Keratinocyte (primary cell): ENCODE measurements at regions not wholly inside any gene's neighbourhood (a gene's known extent, or its start where the extent isn't known, plus 50 kb on each side); places are given as distances from the start of the nearest gene placed in this dataset.

Experiments
- DNase-seq: peaks from one replicate; pipeline ENCODE4 v3.0.0-alpha.2; 2011; ENCODE audit warnings: low read depth, missing footprints, low spot score
- FAIRE-seq: peaks from 2 replicates; lab custom pipeline; 2011; peaks lifted over from hg19 to GRCh38; lab: Jason Lieb, UNC
- H2AFZ ChIP-seq: 2 replicates; pipeline ENCODE4 v1.6.0; 2012; ENCODE audit warnings: low read length, control low read depth, inconsistent platforms; ENCODE audit not compliant: control insufficient read depth
- H3K27ac ChIP-seq: 2 replicates; pipeline ENCODE4 v1.5.1; 2011; ENCODE audit warnings: low read length; ENCODE audit not compliant: control insufficient read depth, insufficient read depth
- H3K27me3 ChIP-seq: 3 replicates; pipeline ENCODE4 v1.6.0; 2011; ENCODE audit warnings: low read length; ENCODE audit not compliant: control insufficient read depth, insufficient read depth; ENCODE audit errors: extremely low read depth
- H3K36me3 ChIP-seq, 2 experiments: 2 replicates in 1 of 2; 3 replicates in 1 of 2; pipeline ENCODE4 v1.5.1; 2011; ENCODE audit warnings: low read length in 2 of 2, mild to moderate bottlenecking in 1 of 2; ENCODE audit not compliant: control insufficient read depth in 2 of 2, insufficient read depth in 2 of 2; ENCODE audit errors: extremely low read depth in 1 of 2
- H3K4me1 ChIP-seq: 3 replicates; pipeline ENCODE4 v1.5.1; 2011; ENCODE audit warnings: low read length; ENCODE audit not compliant: control insufficient read depth, insufficient read depth; ENCODE audit errors: extremely low read depth
- H3K4me2 ChIP-seq: 3 replicates; pipeline ENCODE4 v1.6.0; 2011; ENCODE audit warnings: low read depth, low read length; ENCODE audit not compliant: control insufficient read depth, insufficient read depth; ENCODE audit errors: extremely low read depth
- H3K4me3 ChIP-seq, 3 experiments: fragments of 200-600 bp in 1 of 3; sonication (generic) in 1 of 3; 2 replicates in 2 of 3; 3 replicates in 1 of 3; pipeline ENCODE4 v1.5.1; 2011 to 2016; ENCODE audit warnings: low read length in 3 of 3, mild to moderate bottlenecking in 3 of 3, control low read depth in 2 of 3, inconsistent platforms in 1 of 3, low read depth in 1 of 3, mixed read lengths in 1 of 3, mixed run types in 1 of 3, moderate library complexity in 1 of 3; ENCODE audit not compliant: control insufficient read depth in 2 of 3, insufficient read depth in 2 of 3; ENCODE audit errors: extremely low read depth in 1 of 3
- H3K79me2 ChIP-seq: 2 replicates; pipeline ENCODE4 v1.6.0; 2012; ENCODE audit warnings: low read length; ENCODE audit not compliant: control insufficient read depth, insufficient read depth
- H3K9ac ChIP-seq: 3 replicates; pipeline ENCODE4 v1.6.0; 2011; ENCODE audit warnings: low read length; ENCODE audit not compliant: control insufficient read depth, insufficient read depth; ENCODE audit errors: extremely low read depth
- H3K9me1 ChIP-seq: 3 replicates; pipeline ENCODE4 v1.6.0; 2011; ENCODE audit warnings: low read length; ENCODE audit not compliant: control insufficient read depth, insufficient read depth; ENCODE audit errors: extremely low read depth
- H3K9me3 ChIP-seq: 2 replicates; pipeline ENCODE4 v1.5.1; 2012; ENCODE audit warnings: low read depth, low read length; ENCODE audit not compliant: control insufficient read depth
- H4K20me1 ChIP-seq: 3 replicates; pipeline ENCODE4 v1.6.0; 2011; ENCODE audit warnings: low read length; ENCODE audit not compliant: control insufficient read depth, insufficient read depth; ENCODE audit errors: extremely low read depth
- CTCF ChIP-seq, 3 experiments: IDR thresholded peaks in 1 of 3; conservative IDR thresholded peaks in 1 of 3; optimal IDR thresholded peaks in 1 of 3; 2 replicates in 2 of 3; 3 replicates in 1 of 3; pipeline versions ENCODE3 to v1.5.1; 2011; ENCODE audit warnings: low read length in 3 of 3, mild to moderate bottlenecking in 3 of 3, moderate library complexity in 2 of 3, control low read depth in 1 of 3, inconsistent platforms in 1 of 3; ENCODE audit not compliant: insufficient read depth in 2 of 3; ENCODE audit errors: extremely low read depth in 1 of 3
- EZH2 ChIP-seq: IDR thresholded peaks from one replicate; pipeline ENCODE4 v1.6.1; 2012; ENCODE audit warnings: inconsistent platforms, mild to moderate bottlenecking, low read length, moderate library complexity
- dilution Hi-C: fragments of 300-500 bp; cut with MboI; formaldehyde crosslinking; loops from one replicate; pipeline ENCODE4 v1.7.0; 2020; ENCODE audit warnings: low sequenced_read_pairs; ENCODE audit not compliant: extremely low pct_ligation_motif_present

DNA sequence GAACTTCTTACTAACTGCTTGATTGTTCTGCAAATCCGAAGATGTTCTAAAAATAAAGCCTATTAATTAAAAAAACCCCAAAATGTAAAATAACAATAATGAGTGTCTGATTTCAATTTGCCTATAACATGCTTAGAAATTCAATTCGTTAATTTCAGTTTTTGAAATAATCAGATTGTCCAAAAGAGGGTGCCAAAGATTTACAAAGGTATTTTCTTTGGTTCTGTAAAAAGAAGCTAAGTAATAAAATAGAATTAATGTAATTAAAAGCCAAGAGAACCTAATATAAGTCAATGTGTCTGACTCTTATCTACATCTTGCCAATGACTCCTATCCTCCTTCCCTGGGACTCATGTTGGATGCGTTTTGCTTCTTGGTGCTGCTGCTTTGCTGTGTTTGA, 75.0 kb upstream of the CPHXL start:
- Histone ChIP-seq H2AFZ (no peak overlapping the region), H4K20me1 (no peaks in the 10 kb centered on the region), H3K4me3 (no peak overlapping the region), H3K27ac (no peak overlapping the region), H3K27me3 (no peaks in the 10 kb centered on the region), H3K36me3 (no peaks in the 10 kb centered on the region), H3K79me2 (no peaks in the 10 kb centered on the region), H3K9ac (no peak overlapping the region), H3K9me3 (no peaks in the 10 kb centered on the region), H3K9me1 (no peaks in the 10 kb centered on the region), H3K4me2 (no peak overlapping the region), H3K4me1 (no peaks in the 10 kb centered on the region)
- FAIRE-seq = no peak
- TF ChIP-seq CTCF (optimal IDR thresholded peaks at IDR 0.05 in 1 of 3, IDR thresholded peaks at IDR 0.05 in 1 of 3, conservative IDR thresholded peaks at IDR 0.05 in 1 of 3; ENCODE audit: extremely low read depth in 1 of 3, insufficient read depth in 2 of 3, low read length in 3 of 3) (no peak), EZH2 (no peak)
- DNase-seq = no peak
- dilution Hi-C loops = loop anchor here (25.0 kb wide), 1 partner anchor 136 kb away; no protein-coding TSS in a partner anchor

DNA sequence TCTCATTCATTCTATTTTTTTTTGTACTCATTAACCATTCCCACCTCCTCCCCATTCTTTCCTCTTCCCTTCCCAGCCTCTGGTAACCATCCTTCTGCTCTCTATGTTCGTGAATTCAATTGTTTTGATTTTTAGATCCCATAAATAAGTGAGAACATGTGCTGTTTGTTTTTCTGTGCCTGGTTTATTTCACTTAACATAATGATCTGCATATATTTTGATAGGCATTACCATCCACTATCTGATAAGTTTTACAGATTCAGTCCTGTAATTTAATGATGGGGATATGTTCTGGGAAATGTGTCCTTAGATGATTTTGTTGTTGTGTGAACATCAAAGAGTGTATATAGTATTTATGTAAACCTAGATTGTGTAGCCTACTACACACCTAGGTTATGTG, 77.5 kb upstream of the CPHXL start:
- dilution Hi-C loops = loop anchor here (25.0 kb wide), 1 partner anchor 134 kb away; no protein-coding TSS in a partner anchor
- DNase-seq (no peak), FAIRE-seq (no peak)
- H2AFZ ChIP-seq = no peak overlapping the region
- no peaks in the 10 kb centered on the region for H4K20me1 ChIP-seq
- no peaks in the 10 kb centered on the region for H3K4me1 ChIP-seq
- H3K27me3 ChIP-seq = no peaks in the 10 kb centered on the region
- H3K9ac ChIP-seq = no peak overlapping the region
- H3K27ac ChIP-seq = no peak overlapping the region
- TF ChIP-seq EZH2 (no peak), CTCF (optimal IDR thresholded peaks at IDR 0.05 in 1 of 3, IDR thresholded peaks at IDR 0.05 in 1 of 3, conservative IDR thresholded peaks at IDR 0.05 in 1 of 3; ENCODE audit: extremely low read depth in 1 of 3, insufficient read depth in 2 of 3, low read length in 3 of 3) (no peak)
- H3K4me3 ChIP-seq = no peak overlapping the region
- H3K4me2 ChIP-seq = no peak overlapping the region
- no peaks in the 10 kb centered on the region for H3K9me1 ChIP-seq
- no peaks in the 10 kb centered on the region for H3K36me3 ChIP-seq
- no peaks in the 10 kb centered on the region for H3K79me2 ChIP-seq
- no peaks in the 10 kb centered on the region for H3K9me3 ChIP-seq
